ENCODE measurements at regions not wholly inside any gene's neighbourhood (a gene's known extent, or its start where the extent isn't known, plus 50 kb on each side); places are given as distances from the start of the nearest gene placed in this dataset.

DNA sequence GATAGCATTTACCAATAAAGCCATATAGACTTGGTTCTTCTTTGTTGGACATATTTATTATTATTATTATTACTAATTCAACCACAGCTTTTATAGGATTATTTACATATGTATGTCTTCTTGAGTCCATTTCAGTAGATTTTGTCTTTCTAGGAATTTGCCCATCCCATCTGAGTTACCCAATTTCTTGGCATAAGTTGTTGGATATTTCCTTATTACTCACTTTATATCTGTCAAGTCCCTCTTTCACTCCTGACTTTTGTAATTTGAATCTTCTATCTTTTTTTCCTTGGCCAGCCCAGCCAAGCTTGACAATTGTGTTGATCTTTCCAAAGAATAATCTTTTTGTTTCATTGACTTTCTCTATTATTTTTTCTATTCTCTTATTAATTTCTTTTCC is 543.7 kb downstream of the SUCLG1 start:
- TF ChIP-seq, protein P1, sequence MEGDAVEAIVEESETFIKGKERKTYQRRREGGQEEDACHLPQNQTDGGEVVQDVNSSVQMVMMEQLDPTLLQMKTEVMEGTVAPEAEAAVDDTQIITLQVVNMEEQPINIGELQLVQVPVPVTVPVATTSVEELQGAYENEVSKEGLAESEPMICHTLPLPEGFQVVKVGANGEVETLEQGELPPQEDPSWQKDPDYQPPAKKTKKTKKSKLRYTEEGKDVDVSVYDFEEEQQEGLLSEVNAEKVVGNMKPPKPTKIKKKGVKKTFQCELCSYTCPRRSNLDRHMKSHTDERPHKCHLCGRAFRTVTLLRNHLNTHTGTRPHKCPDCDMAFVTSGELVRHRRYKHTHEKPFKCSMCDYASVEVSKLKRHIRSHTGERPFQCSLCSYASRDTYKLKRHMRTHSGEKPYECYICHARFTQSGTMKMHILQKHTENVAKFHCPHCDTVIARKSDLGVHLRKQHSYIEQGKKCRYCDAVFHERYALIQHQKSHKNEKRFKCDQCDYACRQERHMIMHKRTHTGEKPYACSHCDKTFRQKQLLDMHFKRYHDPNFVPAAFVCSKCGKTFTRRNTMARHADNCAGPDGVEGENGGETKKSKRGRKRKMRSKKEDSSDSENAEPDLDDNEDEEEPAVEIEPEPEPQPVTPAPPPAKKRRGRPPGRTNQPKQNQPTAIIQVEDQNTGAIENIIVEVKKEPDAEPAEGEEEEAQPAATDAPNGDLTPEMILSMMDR (IDR thresholded peaks at IDR 0.05) = no peak
- TF ChIP-seq POLR2A (IDR thresholded peaks at IDR 0.05) = no peak
